ENCODE measurements at regions not wholly inside any gene's neighbourhood (a gene's known extent, or its start where the extent isn't known, plus 50 kb on each side); places are given as distances from the start of the nearest gene placed in this dataset.

DNA sequence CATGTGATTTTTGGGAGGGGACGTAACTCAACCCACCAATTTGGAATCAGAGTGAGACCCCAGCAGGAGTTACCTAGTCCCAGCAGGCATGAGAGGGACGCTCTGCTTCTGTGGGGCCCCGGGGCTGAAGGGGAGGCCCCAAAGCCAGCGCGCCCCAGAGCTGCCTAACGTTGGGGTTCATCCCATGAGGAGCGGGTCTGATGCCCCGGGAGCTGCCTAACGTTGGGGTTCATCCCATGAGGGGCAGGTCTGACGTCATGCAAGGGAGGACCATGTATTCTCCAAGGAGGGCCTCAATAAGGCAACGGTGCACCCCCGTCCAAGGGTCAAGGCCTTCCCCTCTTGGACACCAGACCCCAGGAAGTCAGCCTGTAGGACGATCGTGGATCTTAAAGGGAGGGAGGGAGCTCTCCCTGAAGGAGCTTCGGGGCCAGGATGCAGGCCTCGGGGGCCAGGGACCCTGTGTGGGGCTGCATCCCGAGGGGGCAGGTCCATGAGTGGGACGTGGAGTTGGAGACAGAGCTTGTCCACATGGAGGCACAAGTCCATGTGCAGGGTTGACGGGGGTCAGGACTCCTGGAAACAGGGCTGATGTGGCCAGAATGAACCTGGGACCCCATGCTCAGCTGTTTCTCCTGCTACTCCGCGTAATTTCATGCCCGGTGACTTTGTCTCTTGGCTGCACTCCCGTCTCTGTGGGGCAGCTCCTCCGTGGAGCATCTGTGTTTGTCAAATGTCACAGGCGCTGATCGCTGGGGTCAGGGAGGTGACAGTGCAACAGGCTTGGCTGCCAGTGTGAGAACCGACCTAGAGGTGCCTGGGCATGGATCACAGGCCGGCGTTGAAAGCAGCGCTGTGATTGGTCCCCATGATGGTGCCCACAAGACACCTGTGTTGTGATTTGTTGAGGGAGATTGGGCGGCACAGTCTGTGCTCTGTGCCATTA is 1029.1 kb downstream of the BRD1 start:
- Mint-ChIP-seq H3K27ac (no peak overlapping the region), H3K36me3 (ENCODE audit: low read depth) (peaks cover 20% of the 10 kb centered on the region), H3K4me1 (peaks cover 15% of the 10 kb centered on the region), H3K9me3 (peaks cover 11% of the 10 kb centered on the region), H3K27me3 (ENCODE audit: insufficient read depth, low read depth, poor library complexity) (peaks cover 2% of the 10 kb centered on the region), H3K4me3 (no peak overlapping the region)
- Histone ChIP-seq H3K27ac (ENCODE audit: low read depth) (no peak overlapping the region), H3F3A (replicated peaks; ENCODE audit: low read depth) (no peaks in the 10 kb centered on the region), H3K4me1 (ENCODE audit: insufficient read depth) (no peaks in the 10 kb centered on the region), H2AFZ (no peak overlapping the region), H3K36me3 (ENCODE audit: insufficient read depth) (no peaks in the 10 kb centered on the region), H3K9me2 (ENCODE audit: insufficient read depth) (no peaks in the 10 kb centered on the region), H3K4me2 (no peak overlapping the region), H3K4me3 (no peak overlapping the region), H3K79me2 (replicated peaks; ENCODE audit: insufficient read depth) (no peaks in the 10 kb centered on the region), H4K20me1 (replicated peaks; ENCODE audit: insufficient read depth) (no peaks in the 10 kb centered on the region), H3K27me3 (ENCODE audit: insufficient read depth) (no peaks in the 10 kb centered on the region)
- DNase-seq (ENCODE audit: low spot score), result no peak
- ATAC-seq, result no peak
- TF ChIP-seq JUNB (IDR thresholded peaks at IDR 0.05; ENCODE audit: unreplicated experiment), result no peak

DNA sequence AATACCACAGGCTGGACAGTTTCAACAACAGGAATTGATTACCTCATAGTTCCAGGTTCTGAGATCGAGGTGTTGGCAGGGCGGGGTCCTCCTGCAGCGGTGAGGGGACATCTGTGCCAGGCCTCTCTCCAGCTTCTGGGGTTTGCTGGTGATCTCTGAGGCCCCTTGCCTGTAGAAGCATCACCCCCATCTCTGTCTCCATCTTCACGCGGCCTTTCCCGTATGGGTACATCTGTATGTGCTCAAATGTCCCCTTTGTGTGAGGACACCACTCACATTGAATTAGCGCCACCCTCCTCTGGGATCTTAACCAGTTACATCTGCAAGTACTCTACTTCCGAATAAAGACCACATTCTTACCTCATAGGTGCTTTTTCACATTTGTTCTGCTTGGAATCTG is 1029.9 kb downstream of the BRD1 start:
- Mint-ChIP-seq H3K4me3 (no peak overlapping the region), H3K27me3 (ENCODE audit: insufficient read depth, low read depth, poor library complexity) (peaks cover 2% of the 10 kb centered on the region), H3K9me3 (peaks cover 16% of the 10 kb centered on the region), H3K36me3 (ENCODE audit: low read depth) (peaks cover 20% of the 10 kb centered on the region), H3K27ac (no peak overlapping the region), H3K4me1 (peaks cover 15% of the 10 kb centered on the region)
- H3K4me2 ChIP-seq, result no peak overlapping the region
- no peaks in the 10 kb centered on the region for H3F3A ChIP-seq (replicated peaks; ENCODE audit: low read depth)
- no peak overlapping the region for H3K27ac ChIP-seq (ENCODE audit: low read depth)
- no peaks in the 10 kb centered on the region for H4K20me1 ChIP-seq (replicated peaks; ENCODE audit: insufficient read depth)
- H3K4me3 ChIP-seq, result no peak overlapping the region
- H3K4me1 ChIP-seq (ENCODE audit: insufficient read depth), result no peaks in the 10 kb centered on the region
- no peaks in the 10 kb centered on the region for H3K79me2 ChIP-seq (replicated peaks; ENCODE audit: insufficient read depth)
- ATAC-seq (no peak), DNase-seq (ENCODE audit: low spot score) (no peak)
- H3K36me3 ChIP-seq (ENCODE audit: insufficient read depth), result no peaks in the 10 kb centered on the region; the same call in 1 of the 2 replicates
- no peak overlapping the region for H2AFZ ChIP-seq
- no peaks in the 10 kb centered on the region for H3K27me3 ChIP-seq (ENCODE audit: insufficient read depth)
- H3K9me2 ChIP-seq (ENCODE audit: insufficient read depth), result no peaks in the 10 kb centered on the region
- no peak for TF ChIP-seq ZNF331 (CRISPR knock-in tag; IDR thresholded peaks at IDR 0.05; ENCODE audit: low read depth)
- TF ChIP-seq, protein P1, sequence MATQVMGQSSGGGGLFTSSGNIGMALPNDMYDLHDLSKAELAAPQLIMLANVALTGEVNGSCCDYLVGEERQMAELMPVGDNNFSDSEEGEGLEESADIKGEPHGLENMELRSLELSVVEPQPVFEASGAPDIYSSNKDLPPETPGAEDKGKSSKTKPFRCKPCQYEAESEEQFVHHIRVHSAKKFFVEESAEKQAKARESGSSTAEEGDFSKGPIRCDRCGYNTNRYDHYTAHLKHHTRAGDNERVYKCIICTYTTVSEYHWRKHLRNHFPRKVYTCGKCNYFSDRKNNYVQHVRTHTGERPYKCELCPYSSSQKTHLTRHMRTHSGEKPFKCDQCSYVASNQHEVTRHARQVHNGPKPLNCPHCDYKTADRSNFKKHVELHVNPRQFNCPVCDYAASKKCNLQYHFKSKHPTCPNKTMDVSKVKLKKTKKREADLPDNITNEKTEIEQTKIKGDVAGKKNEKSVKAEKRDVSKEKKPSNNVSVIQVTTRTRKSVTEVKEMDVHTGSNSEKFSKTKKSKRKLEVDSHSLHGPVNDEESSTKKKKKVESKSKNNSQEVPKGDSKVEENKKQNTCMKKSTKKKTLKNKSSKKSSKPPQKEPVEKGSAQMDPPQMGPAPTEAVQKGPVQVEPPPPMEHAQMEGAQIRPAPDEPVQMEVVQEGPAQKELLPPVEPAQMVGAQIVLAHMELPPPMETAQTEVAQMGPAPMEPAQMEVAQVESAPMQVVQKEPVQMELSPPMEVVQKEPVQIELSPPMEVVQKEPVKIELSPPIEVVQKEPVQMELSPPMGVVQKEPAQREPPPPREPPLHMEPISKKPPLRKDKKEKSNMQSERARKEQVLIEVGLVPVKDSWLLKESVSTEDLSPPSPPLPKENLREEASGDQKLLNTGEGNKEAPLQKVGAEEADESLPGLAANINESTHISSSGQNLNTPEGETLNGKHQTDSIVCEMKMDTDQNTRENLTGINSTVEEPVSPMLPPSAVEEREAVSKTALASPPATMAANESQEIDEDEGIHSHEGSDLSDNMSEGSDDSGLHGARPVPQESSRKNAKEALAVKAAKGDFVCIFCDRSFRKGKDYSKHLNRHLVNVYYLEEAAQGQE (IDR thresholded peaks at IDR 0.05; ENCODE audit: unreplicated experiment), result no peak
- no peak for TF ChIP-seq EZH2phosphoT487 (IDR thresholded peaks at IDR 0.05; ENCODE audit: unreplicated experiment)
- TF ChIP-seq ZNF114 (CRISPR knock-in tag; IDR thresholded peaks at IDR 0.05), result no peak
- no peak for TF ChIP-seq POLR2AphosphoS5 (IDR thresholded peaks at IDR 0.05; ENCODE audit: low read depth)
- TF ChIP-seq, protein P2, sequence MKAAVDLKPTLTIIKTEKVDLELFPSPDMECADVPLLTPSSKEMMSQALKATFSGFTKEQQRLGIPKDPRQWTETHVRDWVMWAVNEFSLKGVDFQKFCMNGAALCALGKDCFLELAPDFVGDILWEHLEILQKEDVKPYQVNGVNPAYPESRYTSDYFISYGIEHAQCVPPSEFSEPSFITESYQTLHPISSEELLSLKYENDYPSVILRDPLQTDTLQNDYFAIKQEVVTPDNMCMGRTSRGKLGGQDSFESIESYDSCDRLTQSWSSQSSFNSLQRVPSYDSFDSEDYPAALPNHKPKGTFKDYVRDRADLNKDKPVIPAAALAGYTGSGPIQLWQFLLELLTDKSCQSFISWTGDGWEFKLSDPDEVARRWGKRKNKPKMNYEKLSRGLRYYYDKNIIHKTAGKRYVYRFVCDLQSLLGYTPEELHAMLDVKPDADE (IDR thresholded peaks at IDR 0.05), result no peak
- TF ChIP-seq, protein P3, sequence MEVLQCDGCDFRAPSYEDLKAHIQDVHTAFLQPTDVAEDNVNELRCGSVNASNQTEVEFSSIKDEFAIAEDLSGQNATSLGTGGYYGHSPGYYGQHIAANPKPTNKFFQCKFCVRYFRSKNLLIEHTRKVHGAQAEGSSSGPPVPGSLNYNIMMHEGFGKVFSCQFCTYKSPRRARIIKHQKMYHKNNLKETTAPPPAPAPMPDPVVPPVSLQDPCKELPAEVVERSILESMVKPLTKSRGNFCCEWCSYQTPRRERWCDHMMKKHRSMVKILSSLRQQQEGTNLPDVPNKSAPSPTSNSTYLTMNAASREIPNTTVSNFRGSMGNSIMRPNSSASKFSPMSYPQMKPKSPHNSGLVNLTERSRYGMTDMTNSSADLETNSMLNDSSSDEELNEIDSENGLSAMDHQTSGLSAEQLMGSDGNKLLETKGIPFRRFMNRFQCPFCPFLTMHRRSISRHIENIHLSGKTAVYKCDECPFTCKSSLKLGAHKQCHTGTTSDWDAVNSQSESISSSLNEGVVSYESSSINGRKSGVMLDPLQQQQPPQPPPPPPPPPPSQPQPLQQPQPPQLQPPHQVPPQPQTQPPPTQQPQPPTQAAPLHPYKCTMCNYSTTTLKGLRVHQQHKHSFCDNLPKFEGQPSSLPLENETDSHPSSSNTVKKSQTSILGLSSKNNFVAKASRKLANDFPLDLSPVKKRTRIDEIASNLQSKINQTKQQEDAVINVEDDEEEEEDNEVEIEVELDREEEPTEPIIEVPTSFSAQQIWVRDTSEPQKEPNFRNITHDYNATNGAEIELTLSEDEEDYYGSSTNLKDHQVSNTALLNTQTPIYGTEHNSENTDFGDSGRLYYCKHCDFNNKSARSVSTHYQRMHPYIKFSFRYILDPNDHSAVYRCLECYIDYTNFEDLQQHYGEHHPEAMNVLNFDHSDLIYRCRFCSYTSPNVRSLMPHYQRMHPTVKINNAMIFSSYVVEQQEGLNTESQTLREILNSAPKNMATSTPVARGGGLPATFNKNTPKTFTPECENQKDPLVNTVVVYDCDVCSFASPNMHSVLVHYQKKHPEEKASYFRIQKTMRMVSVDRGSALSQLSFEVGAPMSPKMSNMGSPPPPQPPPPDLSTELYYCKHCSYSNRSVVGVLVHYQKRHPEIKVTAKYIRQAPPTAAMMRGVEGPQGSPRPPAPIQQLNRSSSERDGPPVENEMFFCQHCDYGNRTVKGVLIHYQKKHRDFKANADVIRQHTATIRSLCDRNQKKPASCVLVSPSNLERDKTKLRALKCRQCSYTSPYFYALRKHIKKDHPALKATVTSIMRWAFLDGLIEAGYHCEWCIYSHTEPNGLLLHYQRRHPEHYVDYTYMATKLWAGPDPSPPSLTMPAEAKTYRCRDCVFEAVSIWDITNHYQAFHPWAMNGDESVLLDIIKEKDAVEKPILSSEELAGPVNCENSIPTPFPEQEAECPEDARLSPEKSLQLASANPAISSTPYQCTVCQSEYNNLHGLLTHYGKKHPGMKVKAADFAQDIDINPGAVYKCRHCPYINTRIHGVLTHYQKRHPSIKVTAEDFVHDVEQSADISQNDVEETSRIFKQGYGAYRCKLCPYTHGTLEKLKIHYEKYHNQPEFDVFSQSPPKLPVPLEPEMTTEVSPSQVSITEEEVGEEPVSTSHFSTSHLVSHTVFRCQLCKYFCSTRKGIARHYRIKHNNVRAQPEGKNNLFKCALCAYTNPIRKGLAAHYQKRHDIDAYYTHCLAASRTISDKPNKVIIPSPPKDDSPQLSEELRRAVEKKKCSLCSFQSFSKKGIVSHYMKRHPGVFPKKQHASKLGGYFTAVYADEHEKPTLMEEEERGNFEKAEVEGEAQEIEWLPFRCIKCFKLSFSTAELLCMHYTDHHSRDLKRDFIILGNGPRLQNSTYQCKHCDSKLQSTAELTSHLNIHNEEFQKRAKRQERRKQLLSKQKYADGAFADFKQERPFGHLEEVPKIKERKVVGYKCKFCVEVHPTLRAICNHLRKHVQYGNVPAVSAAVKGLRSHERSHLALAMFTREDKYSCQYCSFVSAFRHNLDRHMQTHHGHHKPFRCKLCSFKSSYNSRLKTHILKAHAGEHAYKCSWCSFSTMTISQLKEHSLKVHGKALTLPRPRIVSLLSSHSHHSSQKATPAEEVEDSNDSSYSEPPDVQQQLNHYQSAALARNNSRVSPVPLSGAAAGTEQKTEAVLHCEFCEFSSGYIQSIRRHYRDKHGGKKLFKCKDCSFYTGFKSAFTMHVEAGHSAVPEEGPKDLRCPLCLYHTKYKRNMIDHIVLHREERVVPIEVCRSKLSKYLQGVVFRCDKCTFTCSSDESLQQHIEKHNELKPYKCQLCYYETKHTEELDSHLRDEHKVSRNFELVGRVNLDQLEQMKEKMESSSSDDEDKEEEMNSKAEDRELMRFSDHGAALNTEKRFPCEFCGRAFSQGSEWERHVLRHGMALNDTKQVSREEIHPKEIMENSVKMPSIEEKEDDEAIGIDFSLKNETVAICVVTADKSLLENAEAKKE (CRISPR knock-in tag; IDR thresholded peaks at IDR 0.05), result no peak
- TF ChIP-seq STAT1 (IDR thresholded peaks at IDR 0.05; ENCODE audit: unreplicated experiment), result no peak

Data from GM23338 (cell line).